SK-N-SH treated with all-trans-retinoic acid at 6 μM for 48 hours (cell line): ENCODE measurements at regions not wholly inside any gene's neighbourhood (a gene's known extent, or its start where the extent isn't known, plus 50 kb on each side); places are given as distances from the start of the nearest gene placed in this dataset.

Source experiments
- ATAC-seq: fragments of 200-7000 bp; cut with Tn5 transposase; 3 replicates; pipeline ENCODE4 v1.9.1; 2020; ENCODE audit warnings: mild to moderate bottlenecking, moderate library complexity
- ARNTL ChIP-seq: fragments of 450-650 bp; formaldehyde crosslinking; IDR thresholded peaks from 2 replicates; pipeline ENCODE4 v1.5.0; 2020; ENCODE audit warnings: low read depth, mild to moderate bottlenecking, moderate library complexity, borderline replicate concordance
- BACH2 ChIP-seq: fragments of 250-450 bp; sonication (Bioruptor Pico); IDR thresholded peaks from 2 replicates; pipeline ENCODE4 v1.9.0; 2021; ENCODE audit warnings: mild to moderate bottlenecking, borderline replicate concordance
- CREB5 ChIP-seq: fragments of 250-450 bp; sonication (Bioruptor Pico); IDR thresholded peaks from 2 replicates; pipeline ENCODE4 v1.5.1; 2020; ENCODE audit warnings: low read depth, mild to moderate bottlenecking, moderate library complexity
- CSDC2 ChIP-seq: fragments of 250-450 bp; sonication (Bioruptor Pico); IDR thresholded peaks from 2 replicates; pipeline ENCODE4 v1.5.0; 2020; ENCODE audit warnings: mild to moderate bottlenecking, moderate library complexity
- CSRNP3 ChIP-seq: fragments of 250-450 bp; sonication (Bioruptor Pico); IDR thresholded peaks from 2 replicates; pipeline ENCODE4 v1.5.1; 2021; ENCODE audit warnings: mild to moderate bottlenecking, moderate library complexity
- ESRRG ChIP-seq: fragments of 250-450 bp; sonication (Bioruptor Pico); IDR thresholded peaks from 2 replicates; pipeline ENCODE4 v1.6.1; 2021; ENCODE audit warnings: mild to moderate bottlenecking
- GLIS3 ChIP-seq: fragments of 250-450 bp; sonication (Bioruptor Pico); IDR thresholded peaks from 2 replicates; pipeline ENCODE4 v1.5.0; 2020; ENCODE audit warnings: mild to moderate bottlenecking, moderate library complexity
- ISL1 ChIP-seq: fragments of 250-450 bp; sonication (Bioruptor Pico); IDR thresholded peaks from 2 replicates; pipeline ENCODE4 v2.1.2; 2022; ENCODE audit warnings: mild to moderate bottlenecking, moderate library complexity
- OSR1 ChIP-seq: fragments of 250-450 bp; sonication (Bioruptor Pico); IDR thresholded peaks from 2 replicates; pipeline ENCODE4 v1.8.0; 2022; ENCODE audit warnings: moderate library complexity, mild to moderate bottlenecking, inconsistent platforms
- PATZ1 ChIP-seq: fragments of 250-450 bp; sonication (Bioruptor Pico); IDR thresholded peaks from 2 replicates; pipeline ENCODE4 v1.8.0; 2020; ENCODE audit warnings: mild to moderate bottlenecking, moderate library complexity, borderline replicate concordance
- PPARA ChIP-seq: fragments of 250-450 bp; sonication (Bioruptor Pico); IDR thresholded peaks from 2 replicates; pipeline ENCODE4 v1.5.0; 2020; ENCODE audit warnings: mild to moderate bottlenecking, borderline replicate concordance
- RARB ChIP-seq: fragments of 250-450 bp; sonication (Bioruptor Pico); IDR thresholded peaks from 2 replicates; pipeline ENCODE4 v1.8.0; 2021; ENCODE audit warnings: mild to moderate bottlenecking, moderate library complexity
- SNAI2 ChIP-seq: fragments of 250-450 bp; sonication (Bioruptor Pico); IDR thresholded peaks from 2 replicates; pipeline ENCODE4 v1.5.0; 2020; ENCODE audit warnings: mild to moderate bottlenecking, moderate library complexity
- TCF4 ChIP-seq: fragments of 250-450 bp; sonication (Bioruptor Pico); IDR thresholded peaks from 2 replicates; pipeline ENCODE4 v1.8.0; 2021; ENCODE audit warnings: mild to moderate bottlenecking, moderate library complexity, borderline replicate concordance
- TOX ChIP-seq: fragments of 250-450 bp; sonication (Bioruptor Pico); IDR thresholded peaks from 2 replicates; pipeline ENCODE4 v1.8.0; 2021; ENCODE audit warnings: mild to moderate bottlenecking, moderate library complexity, borderline replicate concordance
- TSHZ2 ChIP-seq: fragments of 250-450 bp; sonication (Bioruptor Pico); IDR thresholded peaks from 2 replicates; pipeline ENCODE4 v1.5.0; 2020; ENCODE audit warnings: mild to moderate bottlenecking, moderate library complexity
- ZFP3 ChIP-seq: fragments of 250-450 bp; sonication (Bioruptor Pico); IDR thresholded peaks from 2 replicates; pipeline ENCODE4 v1.5.0; 2020; ENCODE audit warnings: mild to moderate bottlenecking, moderate library complexity
- ZFP30 ChIP-seq: fragments of 450-650 bp; formaldehyde crosslinking; IDR thresholded peaks from 2 replicates; pipeline ENCODE4 v1.5.0; 2022; ENCODE audit warnings: mild to moderate bottlenecking, moderate library complexity
- ZNF565 ChIP-seq: fragments of 450-650 bp; formaldehyde crosslinking; conservative IDR thresholded peaks from 2 replicates; pipeline ENCODE4 v1.5.0; 2020; ENCODE audit warnings: low read depth, mild to moderate bottlenecking, moderate library complexity
- ZNF70 ChIP-seq: fragments of 450-650 bp; formaldehyde crosslinking; IDR thresholded peaks from 2 replicates; pipeline ENCODE4 v1.5.0; 2020; ENCODE audit warnings: mild to moderate bottlenecking, moderate library complexity
- ZNF8 ChIP-seq: fragments of 450-650 bp; formaldehyde crosslinking; IDR thresholded peaks from 2 replicates; pipeline ENCODE4 v1.5.0; 2020; ENCODE audit warnings: mild to moderate bottlenecking, moderate library complexity

- ATAC-seq: no peak
- TF ChIP-seq PPARA (CRISPR knock-in tag): no peak
- no peak for TF ChIP-seq TSHZ2 (CRISPR knock-in tag)
- TF ChIP-seq ZNF70 (CRISPR knock-in tag): no peak
- no peak for TF ChIP-seq SNAI2 (CRISPR knock-in tag)
- no peak for TF ChIP-seq ZFP3
- no peak for TF ChIP-seq ARNTL (CRISPR knock-in tag)
- no peak for TF ChIP-seq ISL1 (CRISPR knock-in tag)
- no peak for TF ChIP-seq TCF4 (CRISPR knock-in tag)
- no peak for TF ChIP-seq BACH2 (CRISPR knock-in tag)
Measured at GRCh38 chr2:863732-864450, 86.8 kb upstream of the SNTG2 start.

- no peak for ATAC-seq
- TF ChIP-seq ZNF565 (CRISPR knock-in tag) (no peak), PPARA (CRISPR knock-in tag) (no peak), BACH2 (CRISPR knock-in tag) (no peak), ARNTL (CRISPR knock-in tag) (no peak), PATZ1 (no peak), TCF4 (CRISPR knock-in tag) (no peak), ZNF8 (CRISPR knock-in tag) (no peak), GLIS3 (no peak)
Measured at GRCh38 chr2:862731-863466, 87.8 kb upstream of the SNTG2 start.

- ATAC-seq: no peak
- TF ChIP-seq ZNF565 (CRISPR knock-in tag): no peak
- no peak for TF ChIP-seq TCF4 (CRISPR knock-in tag)
- TF ChIP-seq CSRNP3 (CRISPR knock-in tag): no peak
- TF ChIP-seq GLIS3: no peak
- TF ChIP-seq RARB (CRISPR knock-in tag): no peak
- TF ChIP-seq CSDC2: no peak
- no peak for TF ChIP-seq ARNTL (CRISPR knock-in tag)
Measured at GRCh38 chr2:862355-862687, 88.3 kb upstream of the SNTG2 start.

- no peak for TF ChIP-seq RARB (CRISPR knock-in tag)
- TF ChIP-seq GLIS3: no peak
- TF ChIP-seq CSDC2: no peak
- no peak for TF ChIP-seq PPARA (CRISPR knock-in tag)
- no peak for TF ChIP-seq ESRRG (CRISPR knock-in tag)
- TF ChIP-seq ZNF8 (CRISPR knock-in tag): no peak
- no peak for TF ChIP-seq ZFP30 (CRISPR knock-in tag)
- TF ChIP-seq CREB5: no peak
- no peak for TF ChIP-seq ZNF70 (CRISPR knock-in tag)
- no peak for TF ChIP-seq TSHZ2 (CRISPR knock-in tag)
- TF ChIP-seq BACH2 (CRISPR knock-in tag): no peak
- TF ChIP-seq SNAI2 (CRISPR knock-in tag): no peak
- no peak for TF ChIP-seq TOX (CRISPR knock-in tag)
- TF ChIP-seq CSRNP3 (CRISPR knock-in tag): no peak
- TF ChIP-seq OSR1 (CRISPR knock-in tag): no peak
Measured at GRCh38 chr2:861655-862354, 88.8 kb upstream of the SNTG2 start.

More at GRCh38 chr2:861655-862354, 88.8 kb upstream of the SNTG2 start:
- ATAC-seq: no peak
